Epithelial cell of esophagus (primary cell): ENCODE measurements at regions not wholly inside any gene's neighbourhood (a gene's known extent, or its start where the extent isn't known, plus 50 kb on each side); places are given as distances from the start of the nearest gene placed in this dataset.
"Not testable (repeated sequence)": the region's sequence is repeated elsewhere in the genome, so short reads cannot be mapped to it uniquely, and the experiment has no call there.

Experiments
- DNase-seq: peaks from one replicate; pipeline ENCODE4 v3.0.0; 2010; ENCODE audit warnings: low read depth
- H3K4me3 ChIP-seq: 2 replicates; pipeline ENCODE4 v1.5.1; 2011; ENCODE audit warnings: mild to moderate bottlenecking, low read length, control low read depth
- CTCF ChIP-seq: IDR thresholded peaks from 2 replicates; pipeline ENCODE4 v1.5.1; 2011; ENCODE audit warnings: low read depth, mild to moderate bottlenecking, low read length, control low read depth, inconsistent platforms; ENCODE audit not compliant: insufficient read depth; ENCODE audit errors: missing control alignments

- no peak for DNase-seq
- H3K4me3 ChIP-seq, result no peak overlapping the region
- no peak for TF ChIP-seq CTCF
Measured at GRCh38 chr2:183463821-183464220, 339.6 kb downstream of the NUP35 start.

GRCh38 chr2:183465048-183465447, 340.8 kb downstream of the NUP35 start:
- no peak for DNase-seq
- no peak overlapping the region for H3K4me3 ChIP-seq
- TF ChIP-seq CTCF, result no peak

GRCh38 chr2:183474912-183475695, 350.9 kb downstream of the NUP35 start:
- TF ChIP-seq CTCF, result no peak
- DNase-seq, result no peak
- H3K4me3 ChIP-seq, result no peak overlapping the region

- H3K4me3 ChIP-seq, result no peak overlapping the region
- DNase-seq, result no peak
- no peak for TF ChIP-seq CTCF
Measured at GRCh38 chr2:183476490-183476889, 352.2 kb downstream of the NUP35 start.

- DNase-seq, result no peak
- no peak overlapping the region for H3K4me3 ChIP-seq
- no peak for TF ChIP-seq CTCF
Measured at GRCh38 chr2:183477296-183477695, 353.1 kb downstream of the NUP35 start.

GRCh38 chr2:183478941-183479595, 354.8 kb downstream of the NUP35 start:
- not testable (repeated sequence) for DNase-seq

GRCh38 chr2:183487326-183487725, 363.1 kb downstream of the NUP35 start:
- DNase-seq, result no peak
- no peak overlapping the region for H3K4me3 ChIP-seq
- no peak for TF ChIP-seq CTCF

More at GRCh38 chr2:183478941-183479595, 354.8 kb downstream of the NUP35 start:
- H3K4me3 ChIP-seq, result not testable (repeated sequence)
